HG02852 (cell line): ENCODE measurements at regions not wholly inside any gene's neighbourhood (a gene's known extent, or its start where the extent isn't known, plus 50 kb on each side); places are given as distances from the start of the nearest gene placed in this dataset.
"Not testable (repeated sequence)": the region's sequence is repeated elsewhere in the genome, so short reads cannot be mapped to it uniquely, and the experiment has no call there.

Experiments used
- ATAC-seq: cut with Tn5 transposase; IDR thresholded peaks from one replicate; pipeline ENCODE4 v1.9.1; 2021; ENCODE audit warnings: mild to moderate bottlenecking, moderate library complexity; ENCODE audit not compliant: unreplicated experiment

GRCh38 chrX:35611562-35611961 is 186.6 kb upstream of the MAGEB16 start:
- ATAC-seq = not testable (repeated sequence)

DNA sequence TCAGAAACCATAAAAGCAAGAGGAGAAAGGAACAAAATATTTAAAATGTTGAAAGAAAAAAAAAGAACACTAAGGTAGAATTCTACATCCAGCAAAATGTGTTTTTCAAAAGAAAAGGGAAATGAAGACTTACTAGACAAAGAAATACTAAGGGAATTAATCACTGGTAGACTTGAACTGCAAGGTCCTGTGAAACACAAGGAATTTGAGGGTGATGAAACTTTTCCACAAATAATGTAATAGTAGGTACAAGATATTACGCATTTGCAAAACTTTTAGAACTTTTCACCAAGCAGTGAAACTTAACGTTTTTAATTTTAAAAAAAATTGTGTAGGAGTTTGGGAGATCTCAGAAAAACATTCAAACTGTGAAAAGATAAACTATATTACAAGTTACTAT is 180.3 kb upstream of the MAGEB16 start:
- no peak for ATAC-seq

DNA sequence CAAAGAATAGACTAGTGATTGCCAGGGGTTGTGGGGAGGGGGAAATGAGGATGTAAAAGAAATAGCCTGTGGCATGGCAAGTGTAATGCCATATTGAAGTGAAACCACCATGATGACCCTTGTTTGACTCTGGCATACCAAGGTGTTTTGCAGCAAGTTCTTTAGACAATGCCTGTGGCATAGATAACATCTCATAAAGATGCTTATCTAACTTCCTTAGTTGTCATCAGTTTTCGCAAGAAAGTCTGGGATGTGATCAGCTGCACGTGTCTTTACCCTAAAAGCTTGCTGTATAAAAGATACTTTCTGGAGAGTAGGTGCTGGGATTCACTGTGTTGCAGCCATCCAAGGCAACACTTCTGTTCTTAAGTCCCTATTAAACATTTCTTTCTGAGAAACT is 176.1 kb upstream of the MAGEB16 start:
- no peak for ATAC-seq

DNA sequence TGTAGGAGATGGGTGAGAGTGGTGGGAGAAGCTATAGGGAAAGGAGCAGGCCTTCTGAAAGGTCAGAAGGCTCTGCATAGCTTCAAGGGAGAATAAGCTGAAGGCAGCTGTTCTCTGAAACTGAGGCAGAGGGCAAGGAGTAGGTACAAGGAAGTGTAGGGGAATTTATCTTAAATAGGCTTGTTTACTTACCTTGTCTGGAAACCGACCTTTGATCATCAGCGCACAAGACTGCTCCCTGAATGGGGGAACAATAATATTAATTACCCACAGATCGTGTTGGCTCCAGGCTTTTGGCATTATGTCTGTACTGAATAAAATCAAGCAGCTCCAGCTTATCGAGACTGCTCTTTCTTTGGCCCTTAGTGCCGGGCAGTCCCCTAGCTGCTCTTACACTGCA is 175.5 kb upstream of the MAGEB16 start:
- no peak for ATAC-seq

GRCh38 chrX:35625714-35626113 is 172.4 kb upstream of the MAGEB16 start:
- ATAC-seq = no peak

- no peak for ATAC-seq
These were observed 172.0 kb upstream of the MAGEB16 start for GRCh38 chrX:35626124-35626523.

GRCh38 chrX:35635971-35636370 is 162.2 kb upstream of the MAGEB16 start:
- ATAC-seq = not testable (repeated sequence)

DNA sequence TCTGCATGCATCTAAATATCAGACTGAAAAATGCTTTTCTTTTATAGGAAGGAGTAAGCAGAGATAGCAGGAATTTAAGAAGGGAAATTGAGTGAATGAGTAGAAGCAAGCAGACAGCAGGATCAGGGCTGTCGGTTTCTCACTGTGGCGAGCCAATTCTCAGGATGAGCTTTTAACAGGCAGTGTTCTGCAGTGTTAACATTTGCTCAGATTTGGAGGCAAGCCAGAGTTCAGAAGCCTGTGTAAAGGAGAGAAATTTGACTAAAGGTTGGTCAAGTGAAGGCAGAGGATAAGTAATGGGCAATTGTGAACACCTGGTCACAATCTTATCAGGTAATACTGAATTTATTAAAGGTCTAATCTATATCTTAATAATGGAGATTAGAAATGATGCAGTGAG is 133.3 kb upstream of the MAGEB16 start:
- no peak for ATAC-seq

- no peak for ATAC-seq
These were observed 132.8 kb upstream of the MAGEB16 start for GRCh38 chrX:35665311-35665710.

DNA sequence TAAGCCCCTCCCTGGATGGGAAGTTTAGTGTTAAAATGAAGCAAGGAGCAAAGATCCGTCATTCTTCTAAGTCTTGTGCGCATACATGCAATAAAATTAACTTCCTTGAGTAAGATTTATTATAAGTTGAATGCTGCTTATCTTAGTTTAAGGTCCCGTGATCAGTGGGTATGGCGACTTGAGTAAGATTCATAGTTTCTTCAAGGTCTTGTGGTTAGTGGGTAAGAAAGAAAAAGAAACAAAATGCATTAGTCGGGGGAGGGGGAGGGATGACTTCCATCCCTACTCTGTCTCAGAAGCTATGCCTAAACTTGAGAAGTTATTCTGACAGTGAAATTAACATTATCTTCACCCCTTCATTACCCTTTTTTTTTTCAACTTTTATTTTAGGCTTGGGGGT is 127.3 kb upstream of the MAGEB16 start:
- ATAC-seq = no peak

DNA sequence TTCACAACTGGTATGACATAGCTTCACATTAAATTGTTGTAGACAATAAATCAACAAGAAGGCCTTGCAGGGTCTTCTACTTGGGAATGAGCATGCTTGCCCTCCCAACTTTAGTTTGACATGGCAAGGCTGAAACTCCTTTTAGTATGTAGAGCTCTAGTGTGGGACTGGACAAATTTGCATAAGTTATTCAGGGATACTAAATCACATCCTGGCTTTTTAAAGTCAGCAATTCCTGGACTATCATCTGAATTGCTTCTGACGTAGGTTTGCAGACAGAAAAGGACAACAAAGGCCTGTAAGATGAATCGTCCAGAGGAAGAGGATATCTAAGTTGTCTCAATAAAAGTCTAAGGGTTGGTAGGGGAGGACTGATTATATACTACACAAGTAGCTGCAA is 123.0 kb upstream of the MAGEB16 start:
- ATAC-seq = no peak

- no peak for ATAC-seq
These were observed 117.2 kb upstream of the MAGEB16 start for GRCh38 chrX:35680940-35681346.

DNA sequence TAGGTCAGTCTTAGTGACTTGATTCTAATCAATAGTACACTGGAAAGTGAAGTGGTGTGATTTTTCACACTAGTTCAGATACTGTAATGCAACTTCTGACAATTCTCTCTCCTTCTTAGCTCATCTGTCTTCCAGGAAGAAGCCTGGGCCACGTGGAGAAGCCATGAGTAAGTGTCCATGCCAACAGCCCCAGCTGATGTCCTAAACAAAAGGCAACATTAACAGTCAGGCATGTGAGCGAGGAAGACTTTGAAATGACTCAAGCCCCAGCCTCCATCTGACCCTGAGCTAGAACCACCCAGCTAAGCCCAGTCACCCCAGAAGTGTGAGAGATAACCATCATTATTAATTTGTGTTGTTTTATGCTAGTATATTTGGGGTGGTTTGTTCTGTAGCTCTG is 115.7 kb upstream of the MAGEB16 start:
- ATAC-seq = no peak

DNA sequence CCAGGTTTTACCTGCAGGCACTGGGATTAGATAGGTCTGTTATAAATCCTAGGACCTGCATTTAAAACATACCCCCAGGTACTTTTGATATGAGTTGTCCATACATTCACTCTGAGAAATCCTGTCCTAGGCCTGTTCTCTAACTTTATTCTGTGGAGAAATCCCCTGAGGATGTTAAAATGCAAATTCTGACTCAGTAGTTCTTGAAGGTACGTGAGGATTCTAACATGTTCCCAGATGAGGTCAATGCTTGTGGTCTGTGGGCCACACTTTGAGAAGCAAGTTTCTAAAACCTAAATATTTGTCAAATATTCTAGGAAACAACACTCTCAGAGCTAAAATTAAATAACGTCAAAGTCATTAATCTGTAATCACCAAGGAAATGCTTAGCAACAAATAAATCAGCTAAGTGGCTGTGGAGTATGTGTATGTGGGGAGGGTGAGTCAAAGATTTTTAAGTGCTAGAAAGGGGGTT is 101.3 kb upstream of the MAGEB16 start:
- no peak for ATAC-seq

- ATAC-seq = no peak
These were observed 98.5 kb upstream of the MAGEB16 start for GRCh38 chrX:35699642-35700041.

DNA sequence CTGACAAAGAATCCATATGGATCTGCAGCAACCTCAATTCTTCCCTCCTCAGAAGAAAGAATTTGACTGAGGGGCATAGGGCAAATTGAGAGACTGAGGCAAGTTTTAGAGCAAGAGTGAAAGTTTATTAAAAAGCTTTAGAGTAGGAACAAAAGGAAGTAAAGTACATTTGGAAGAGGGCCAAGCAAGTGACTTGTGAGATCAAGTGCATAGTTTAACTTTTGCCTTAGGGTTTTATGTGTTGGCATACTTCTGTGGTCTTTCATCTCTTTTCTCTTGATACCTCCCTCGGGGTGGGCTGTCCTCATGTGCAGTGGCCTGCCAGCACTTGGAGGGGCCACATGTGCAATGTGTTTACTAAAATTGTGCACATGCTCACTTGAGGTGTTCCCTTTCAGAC is 98.0 kb upstream of the MAGEB16 start:
- ATAC-seq = no peak

- no peak for ATAC-seq
These were observed 86.9 kb upstream of the MAGEB16 start for GRCh38 chrX:35711281-35711680.

GRCh38 chrX:35722128-35722527 is 76.0 kb upstream of the MAGEB16 start:
- no peak for ATAC-seq

DNA sequence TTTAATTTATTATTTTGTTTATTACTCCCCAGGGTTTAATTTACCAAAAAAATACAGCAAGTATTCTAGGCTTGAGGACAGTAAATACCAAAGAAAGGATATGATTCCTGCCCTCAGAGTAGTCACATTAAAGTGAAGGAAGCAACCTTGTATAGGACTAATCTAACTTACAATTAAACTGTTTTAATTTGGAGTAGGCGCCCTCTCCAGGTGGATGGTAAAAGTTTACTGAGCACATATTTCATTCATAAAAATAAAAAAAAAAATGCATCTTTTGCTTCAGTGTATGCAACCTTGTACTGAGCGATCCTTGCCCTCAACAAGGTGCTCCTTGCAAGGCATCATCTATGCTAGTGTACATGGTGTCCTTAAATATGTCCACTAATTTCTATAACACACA is 72.0 kb upstream of the MAGEB16 start:
- ATAC-seq = no peak

- ATAC-seq = no peak
These were observed 69.7 kb upstream of the MAGEB16 start for GRCh38 chrX:35728481-35728880.

DNA sequence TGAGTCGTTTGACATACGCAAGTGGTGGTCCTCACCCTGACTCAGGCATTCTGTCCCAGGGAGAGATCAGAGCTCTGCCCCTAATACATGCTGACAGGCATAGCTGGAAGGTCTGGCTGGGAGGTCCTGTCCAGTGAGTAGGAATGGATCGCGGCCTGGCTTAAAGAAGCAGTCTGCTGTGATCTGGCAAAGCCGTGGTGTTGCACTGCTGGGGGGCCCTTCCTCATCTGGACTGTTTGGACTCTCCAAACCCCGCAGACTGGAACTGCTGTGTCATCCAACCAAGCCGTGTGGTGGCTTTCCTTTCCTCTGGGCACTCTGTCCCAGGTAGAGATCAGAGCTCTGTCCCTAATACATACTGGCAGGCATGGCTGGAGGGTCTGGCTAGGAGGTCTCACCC is 64.3 kb upstream of the MAGEB16 start:
- ATAC-seq = no peak

DNA sequence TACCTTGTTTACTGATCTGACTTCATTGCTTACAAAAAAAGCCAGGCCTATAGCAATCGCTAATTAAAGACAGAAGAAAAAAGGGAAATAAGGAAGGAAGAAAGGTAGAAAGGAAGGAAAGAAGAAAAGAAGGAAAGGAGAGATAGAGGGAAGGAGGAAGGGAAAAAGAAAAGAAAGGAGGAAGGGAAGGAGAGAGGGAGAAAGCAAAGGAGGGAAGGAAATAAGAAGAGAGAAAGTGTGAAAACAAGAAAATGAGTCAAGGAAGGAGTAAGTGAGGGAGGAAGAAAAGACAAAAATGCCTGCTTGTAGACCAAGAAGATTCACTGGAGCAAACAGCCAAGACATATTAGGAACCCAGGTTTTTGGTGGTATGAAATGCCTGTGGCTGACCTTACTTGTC is 57.0 kb upstream of the MAGEB16 start:
- ATAC-seq = no peak

- no peak for ATAC-seq
These were observed 54.8 kb upstream of the MAGEB16 start for GRCh38 chrX:35743331-35743730.
